ENCODE measurements at regions not wholly inside any gene's neighbourhood (a gene's known extent, or its start where the extent isn't known, plus 50 kb on each side); places are given as distances from the start of the nearest gene placed in this dataset.

- Histone ChIP-seq H2AK5ac (ENCODE audit: low read depth, low read length) (no peak overlapping the region), H3K27me3 (ENCODE audit: control insufficient read depth, insufficient read depth, low read length) (no peaks in the 10 kb centered on the region), H3K4me2 (ENCODE audit: low read depth, low read length) (no peak overlapping the region), H3K14ac (replicated peaks; ENCODE audit: low read depth, low read length) (no peak overlapping the region), H2AK9ac (replicated peaks; ENCODE audit: low read depth, low read length, poor library complexity) (no peak overlapping the region), H2AFZ (replicated peaks; ENCODE audit: low read length, poor library complexity) (no peak overlapping the region), H4K20me1 (ENCODE audit: insufficient read depth, low read length) (no peaks in the 10 kb centered on the region), H2BK20ac (ENCODE audit: low read depth, low read length) (no peak overlapping the region), H4K91ac (ENCODE audit: insufficient read depth, low read depth, low read length) (no peak overlapping the region), H3K36me3 (ENCODE audit: control insufficient read depth, insufficient read depth, low read length) (no peaks in the 10 kb centered on the region), H2BK5ac (ENCODE audit: low read depth, low read length, poor library complexity, severe bottlenecking) (no peak overlapping the region), H3K4ac (ENCODE audit: low read depth, low read length) (no peak overlapping the region), H3K18ac (ENCODE audit: low read depth, low read length) (no peak overlapping the region), H3K27ac (ENCODE audit: insufficient read depth, low read length) (no peak overlapping the region), H4K5ac (ENCODE audit: low read depth, low read length) (no peak overlapping the region), H3K4me1 (ENCODE audit: control insufficient read depth, insufficient read depth, low read length) (no peaks in the 10 kb centered on the region), H4K8ac (ENCODE audit: low read depth in 2 of 2, low read length in 2 of 2) (no peak overlapping the region), H3K56ac (ENCODE audit: extremely low read depth, insufficient read depth, low read length) (no peak overlapping the region), H3K9me1 (ENCODE audit: insufficient read depth, low read length) (no peaks in the 10 kb centered on the region), H3K9ac (ENCODE audit: low read depth, low read length) (no peak overlapping the region), H3K23ac (ENCODE audit: low read depth, low read length) (no peak overlapping the region), H3K79me1 (ENCODE audit: low read depth in 1 of 2, low read length in 2 of 2) (no peaks in the 10 kb centered on the region), H2BK120ac (ENCODE audit: low read depth, low read length) (no peak overlapping the region), H3K4me3 (ENCODE audit: insufficient read depth, low read depth, low read length) (no peak overlapping the region), H2BK15ac (ENCODE audit: low read depth, low read length) (no peak overlapping the region), H3K9me3 (ENCODE audit: control insufficient read depth, insufficient read depth, low read length) (no peaks in the 10 kb centered on the region)
- no peak for TF ChIP-seq BHLHE40 (IDR thresholded peaks at IDR 0.05; ENCODE audit: low read depth, low read length)
- TF ChIP-seq NFE2L2 (IDR thresholded peaks at IDR 0.05; ENCODE audit: low read depth, low read length) = no peak
- TF ChIP-seq ELK1 (IDR thresholded peaks at IDR 0.05; ENCODE audit: borderline replicate concordance, low read depth, low read length) = no peak
- TF ChIP-seq FOS (IDR thresholded peaks at IDR 0.05; ENCODE audit: low read depth, low read length) = no peak
- TF ChIP-seq USF2 (IDR thresholded peaks at IDR 0.05; ENCODE audit: low read depth, low read length) = no peak
- no peak for TF ChIP-seq POLR2A (IDR thresholded peaks at IDR 0.05; ENCODE audit: low read depth, low read length)
- no peak for TF ChIP-seq SMC3 (IDR thresholded peaks at IDR 0.05; ENCODE audit: low read depth, low read length)
- TF ChIP-seq CHD1 (IDR thresholded peaks at IDR 0.05; ENCODE audit: low read depth, low read length) = no peak
- no peak for TF ChIP-seq MAZ (IDR thresholded peaks at IDR 0.05; ENCODE audit: borderline replicate concordance, low read depth, low read length)
- TF ChIP-seq MAFK (IDR thresholded peaks at IDR 0.05; ENCODE audit: low read depth, low read length) = no peak
- TF ChIP-seq RCOR1 (IDR thresholded peaks at IDR 0.05; ENCODE audit: insufficient replicate concordance, low read length) = no peak
- no peak for TF ChIP-seq CEBPB (IDR thresholded peaks at IDR 0.05; ENCODE audit: low read depth, low read length)
- TF ChIP-seq CTCF (conservative IDR thresholded peaks at IDR 0.05; ENCODE audit: low read depth, low read length) = no peak
- no peak for TF ChIP-seq RFX5 (IDR thresholded peaks at IDR 0.05; ENCODE audit: low read depth, low read length)
- no peak for TF ChIP-seq MXI1 (IDR thresholded peaks at IDR 0.05; ENCODE audit: borderline replicate concordance, low read depth, low read length)
- DNase-seq = no peak
- CTCF ChIA-PET = no interaction called here
- POLR2A ChIA-PET (ENCODE audit: unreplicated experiment) = no interaction called here
- WGBS, 2 experiments (ENCODE audit: extremely low coverage in 2 of 2, insufficient read length in 1 of 2) = no CpG with 5 or more reads among the region's 1 CpG
- intact Hi-C loops (cut with micrococcal nuclease) = no loop called here
- in situ Hi-C loops (cut with MboI; ENCODE audit: low sequenced_read_pairs) = no loop called here
- no peak for ATAC-seq (ENCODE audit: low read depth)
- dilution Hi-C loops (cut with HindIII; ENCODE audit: low sequenced_read_pairs, unreplicated experiment) = no loop called here
- no TSS peak for BruUV-seq (replicated peaks)
Observed at GRCh38 chr6:137552146-137552545, 58.0 kb upstream of the OLIG3 start.
